ENCODE measurements at regions not wholly inside any gene's neighbourhood (a gene's known extent, or its start where the extent isn't known, plus 50 kb on each side); places are given as distances from the start of the nearest gene placed in this dataset.
"Not testable (repeated sequence)": the region's sequence is repeated elsewhere in the genome, so short reads cannot be mapped to it uniquely, and the experiment has no call there.

- CTCF ChIA-PET: not testable (repeated sequence)
- POLR2A ChIA-PET: interaction anchor here (0.7 kb wide), 1 partner anchor 19 kb away, joined by 6 read pairs; no protein-coding TSS in a partner anchor
These were observed 122.3 kb downstream of the HS3ST3B1 start for GRCh38 chr17:14423156-14423555.

GRCh38 chr17:14417336-14417735 lies 116.5 kb downstream of the HS3ST3B1 start:
- POLR2A ChIA-PET: no interaction called here

GRCh38 chr17:14409292-14409691 lies 108.4 kb downstream of the HS3ST3B1 start:
- CTCF ChIA-PET: no interaction called here
- POLR2A ChIA-PET: no interaction called here

More at GRCh38 chr17:14417336-14417735, 116.5 kb downstream of the HS3ST3B1 start:
- CTCF ChIA-PET: no interaction called here

GRCh38 chr17:14407541-14407940 lies 106.7 kb downstream of the HS3ST3B1 start:
- POLR2A ChIA-PET: no interaction called here

GRCh38 chr17:14405189-14405588 lies 104.3 kb downstream of the HS3ST3B1 start:
- CTCF ChIA-PET: interaction anchor here (1.2 kb wide), 1 partner anchor 24 kb away, joined by 3 read pairs; no protein-coding TSS in a partner anchor
- POLR2A ChIA-PET: no interaction called here

More at GRCh38 chr17:14407541-14407940, 106.7 kb downstream of the HS3ST3B1 start:
- CTCF ChIA-PET: no interaction called here

Measured in activated CD8-positive, alpha-beta memory T cell treated with anti-CD3 and anti-CD28 coated beads for 36 hours (primary cell).